Astrocyte (in vitro differentiated cells and primary cell): ENCODE measurements at regions not wholly inside any gene's neighbourhood (a gene's known extent, or its start where the extent isn't known, plus 50 kb on each side); places are given as distances from the start of the nearest gene placed in this dataset.
"Not testable (repeated sequence)": the region's sequence is repeated elsewhere in the genome, so short reads cannot be mapped to it uniquely, and the experiment has no call there.

Experiments
- DNase-seq: peaks from one replicate; pipeline ENCODE4 v3.0.0-alpha.2; 2010; ENCODE audit warnings: low read depth
- FAIRE-seq: peaks from 2 replicates; lab custom pipeline; 2011; peaks lifted over from hg19 to GRCh38; lab: Jason Lieb, UNC
- H2AFZ ChIP-seq: 2 replicates; pipeline ENCODE4 v1.6.0; 2012; ENCODE audit warnings: low read depth, low read length, inconsistent platforms
- H3K27ac ChIP-seq: 2 replicates; pipeline ENCODE4 v1.5.1; 2011; ENCODE audit warnings: low read depth, low read length, inconsistent platforms
- H3K27me3 ChIP-seq: 2 replicates; pipeline ENCODE4 v1.6.0; 2011; ENCODE audit warnings: low read length, inconsistent platforms; ENCODE audit not compliant: insufficient read depth
- H3K36me3 ChIP-seq: 2 replicates; pipeline ENCODE4 v1.5.1; 2011; ENCODE audit warnings: low read length, inconsistent platforms; ENCODE audit not compliant: insufficient read depth
- H3K4me1 ChIP-seq: 2 replicates; pipeline ENCODE4 v1.5.1; 2011; ENCODE audit warnings: low read length, inconsistent platforms; ENCODE audit not compliant: insufficient read depth
- H3K4me2 ChIP-seq: 2 replicates; pipeline ENCODE4 v1.6.0; 2012; ENCODE audit warnings: low read length, inconsistent platforms
- H3K4me3 ChIP-seq: 2 replicates; pipeline ENCODE4 v1.5.1; 2011; ENCODE audit warnings: low read depth, mild to moderate bottlenecking, low read length, inconsistent platforms; ENCODE audit not compliant: insufficient read depth
- H3K79me2 ChIP-seq: 2 replicates; pipeline ENCODE4 v1.6.0; 2012; ENCODE audit warnings: mild to moderate bottlenecking, low read length, inconsistent platforms; ENCODE audit not compliant: insufficient read depth
- H3K9ac ChIP-seq: 2 replicates; pipeline ENCODE4 v1.6.0; 2012; ENCODE audit warnings: mild to moderate bottlenecking, low read length, inconsistent platforms
- H3K9me3 ChIP-seq: 2 replicates; pipeline ENCODE4 v1.5.1; 2012; ENCODE audit warnings: low read depth, mild to moderate bottlenecking, low read length, inconsistent platforms; ENCODE audit not compliant: insufficient read depth
- H4K20me1 ChIP-seq: 2 replicates; pipeline ENCODE4 v1.6.0; 2012; ENCODE audit warnings: low read length, inconsistent platforms; ENCODE audit not compliant: insufficient read depth
- H3K27ac Mint-ChIP-seq: one replicate; pipeline ENCODE4 v1.8.0; 2021; ENCODE audit warnings: mild to moderate bottlenecking, mixed read lengths; ENCODE audit not compliant: unreplicated experiment
- H3K27me3 Mint-ChIP-seq: one replicate; pipeline ENCODE4 v1.8.0; 2021; ENCODE audit warnings: low read depth, mixed read lengths; ENCODE audit not compliant: unreplicated experiment
- H3K36me3 Mint-ChIP-seq: one replicate; pipeline ENCODE4 v1.8.0; 2021; ENCODE audit warnings: low read depth, mixed read lengths; ENCODE audit not compliant: unreplicated experiment
- H3K4me1 Mint-ChIP-seq: one replicate; pipeline ENCODE4 v1.8.0; 2021; ENCODE audit warnings: low read depth, mixed read lengths; ENCODE audit not compliant: unreplicated experiment
- H3K4me3 Mint-ChIP-seq: one replicate; pipeline ENCODE4 v1.8.0; 2021; ENCODE audit warnings: mild to moderate bottlenecking, moderate library complexity, mixed read lengths; ENCODE audit not compliant: unreplicated experiment
- H3K9me3 Mint-ChIP-seq: one replicate; pipeline ENCODE4 v1.8.0; 2021; ENCODE audit warnings: mild to moderate bottlenecking, mixed read lengths; ENCODE audit not compliant: unreplicated experiment
- EZH2 ChIP-seq: IDR thresholded peaks from 2 replicates; pipeline ENCODE4 v1.6.1; 2012; ENCODE audit warnings: mild to moderate bottlenecking, low read length, inconsistent platforms; ENCODE audit not compliant: insufficient read depth
- TF ChIP-seq, protein P1 (sequence below): IDR thresholded peaks from 2 replicates; pipeline ENCODE4 v1.5.1; 2011; ENCODE audit warnings: low read depth, mild to moderate bottlenecking, inconsistent platforms, low read length, moderate library complexity; ENCODE audit not compliant: insufficient read depth

DNA sequence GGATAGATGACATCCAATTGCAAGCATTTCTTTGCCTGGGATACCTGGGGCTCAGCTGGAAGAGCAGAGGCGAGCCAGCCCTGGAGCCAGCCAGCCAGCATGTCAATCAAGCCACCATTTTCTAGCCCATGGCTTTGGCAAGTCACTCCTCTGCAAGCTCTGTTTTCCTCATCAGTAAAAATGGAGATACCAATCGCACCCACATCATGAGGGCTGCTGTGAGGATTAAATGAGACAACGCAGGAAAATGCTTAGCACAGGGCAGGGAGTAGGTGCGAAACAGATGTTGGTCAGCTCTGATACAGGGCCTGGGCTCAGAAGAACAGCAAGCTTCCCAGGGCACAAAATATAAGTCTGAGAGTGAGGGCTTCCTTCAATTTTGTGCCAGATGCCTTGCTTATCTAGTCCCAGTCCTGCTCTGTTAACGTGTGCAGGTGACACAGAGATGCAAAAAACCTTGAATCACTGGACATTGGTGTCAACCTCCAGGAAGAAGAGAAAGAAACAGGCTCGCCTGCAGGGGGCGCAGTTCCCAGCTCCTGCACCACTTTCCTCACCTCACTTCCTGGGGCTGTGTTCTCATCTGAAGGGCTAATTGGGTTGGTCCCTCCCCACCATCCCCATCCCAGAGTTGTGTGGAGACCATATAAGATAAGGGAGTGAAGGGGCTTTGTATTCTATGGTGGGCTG lies 72.8 kb upstream of the CACUL1 start:
- H3K4me1 Mint-ChIP-seq, result peaks cover 5% of the 10 kb centered on the region
- Histone ChIP-seq H3K4me1 (no peaks in the 10 kb centered on the region), H3K36me3 (no peaks in the 10 kb centered on the region), H3K9me3 (no peaks in the 10 kb centered on the region), H4K20me1 (no peaks in the 10 kb centered on the region), H3K4me3 (no peak overlapping the region), H3K9ac (no peak overlapping the region), H3K79me2 (no peaks in the 10 kb centered on the region), H3K27me3 (no peaks in the 10 kb centered on the region), H3K27ac (no peak overlapping the region), H3K4me2 (no peak overlapping the region), H2AFZ (no peak overlapping the region)
- TF ChIP-seq, protein P1, sequence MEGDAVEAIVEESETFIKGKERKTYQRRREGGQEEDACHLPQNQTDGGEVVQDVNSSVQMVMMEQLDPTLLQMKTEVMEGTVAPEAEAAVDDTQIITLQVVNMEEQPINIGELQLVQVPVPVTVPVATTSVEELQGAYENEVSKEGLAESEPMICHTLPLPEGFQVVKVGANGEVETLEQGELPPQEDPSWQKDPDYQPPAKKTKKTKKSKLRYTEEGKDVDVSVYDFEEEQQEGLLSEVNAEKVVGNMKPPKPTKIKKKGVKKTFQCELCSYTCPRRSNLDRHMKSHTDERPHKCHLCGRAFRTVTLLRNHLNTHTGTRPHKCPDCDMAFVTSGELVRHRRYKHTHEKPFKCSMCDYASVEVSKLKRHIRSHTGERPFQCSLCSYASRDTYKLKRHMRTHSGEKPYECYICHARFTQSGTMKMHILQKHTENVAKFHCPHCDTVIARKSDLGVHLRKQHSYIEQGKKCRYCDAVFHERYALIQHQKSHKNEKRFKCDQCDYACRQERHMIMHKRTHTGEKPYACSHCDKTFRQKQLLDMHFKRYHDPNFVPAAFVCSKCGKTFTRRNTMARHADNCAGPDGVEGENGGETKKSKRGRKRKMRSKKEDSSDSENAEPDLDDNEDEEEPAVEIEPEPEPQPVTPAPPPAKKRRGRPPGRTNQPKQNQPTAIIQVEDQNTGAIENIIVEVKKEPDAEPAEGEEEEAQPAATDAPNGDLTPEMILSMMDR, result no peak
- no peak for TF ChIP-seq EZH2
- no peak overlapping the region for H3K27ac Mint-ChIP-seq
- peaks cover 31% of the 10 kb centered on the region for H3K27me3 Mint-ChIP-seq
- no peak for FAIRE-seq
- no peak overlapping the region for H3K4me3 Mint-ChIP-seq
- peaks cover 3% of the 10 kb centered on the region for H3K9me3 Mint-ChIP-seq
- no peak for DNase-seq
- no peaks in the 10 kb centered on the region for H3K36me3 Mint-ChIP-seq

- no peaks in the 10 kb centered on the region for H4K20me1 ChIP-seq
- H2AFZ ChIP-seq, result no peak overlapping the region
- H3K9me3 ChIP-seq, result no peaks in the 10 kb centered on the region
- TF ChIP-seq EZH2, result no peak
- TF ChIP-seq, protein P1, result no peak
- no peak overlapping the region for H3K9ac ChIP-seq
- H3K4me3 ChIP-seq, result no peak overlapping the region
- Mint-ChIP-seq H3K27ac (no peak overlapping the region), H3K27me3 (peaks cover 31% of the 10 kb centered on the region), H3K4me1 (peaks cover 14% of the 10 kb centered on the region), H3K9me3 (peaks cover 2% of the 10 kb centered on the region), H3K4me3 (no peak overlapping the region), H3K36me3 (peaks cover 2% of the 10 kb centered on the region)
- no peaks in the 10 kb centered on the region for H3K27me3 ChIP-seq
- H3K27ac ChIP-seq, result no peak overlapping the region
- no peaks in the 10 kb centered on the region for H3K36me3 ChIP-seq
- H3K4me1 ChIP-seq, result no peaks in the 10 kb centered on the region
- no peak for DNase-seq
- FAIRE-seq, result no peak
- H3K79me2 ChIP-seq, result no peaks in the 10 kb centered on the region
- no peak overlapping the region for H3K4me2 ChIP-seq
Observed at GRCh38 chr10:118832241-118832651, 77.5 kb upstream of the CACUL1 start.

- not testable (repeated sequence) for H3K9me3 Mint-ChIP-seq
Observed at GRCh38 chr10:118834370-118834769, 79.6 kb upstream of the CACUL1 start.

More at GRCh38 chr10:118834370-118834769, 79.6 kb upstream of the CACUL1 start:
- not testable (repeated sequence) for H3K27ac ChIP-seq, FAIRE-seq, H2AFZ ChIP-seq, H4K20me1 ChIP-seq, H3K9ac ChIP-seq, H3K9me3 ChIP-seq, DNase-seq, H3K4me3 ChIP-seq, H3K27me3 ChIP-seq, H3K79me2 ChIP-seq, H3K27ac Mint-ChIP-seq, H3K36me3 ChIP-seq, H3K4me1 ChIP-seq, H3K4me3 Mint-ChIP-seq, H3K36me3 Mint-ChIP-seq, H3K4me2 ChIP-seq
- H3K27me3 Mint-ChIP-seq, result peaks cover 21% of the 10 kb centered on the region
- H3K4me1 Mint-ChIP-seq, result peaks cover 16% of the 10 kb centered on the region
